Astrocyte of the cerebellum (primary cell): ENCODE measurements at regions not wholly inside any gene's neighbourhood (a gene's known extent, or its start where the extent isn't known, plus 50 kb on each side); places are given as distances from the start of the nearest gene placed in this dataset.
"Not testable (repeated sequence)": the region's sequence is repeated elsewhere in the genome, so short reads cannot be mapped to it uniquely, and the experiment has no call there.

Source experiments
- DNase-seq: peaks from one replicate; pipeline ENCODE4 v3.0.0-alpha.2; 2011; ENCODE audit warnings: low read depth
- H3K4me3 ChIP-seq: 2 replicates; pipeline ENCODE4 v1.5.1; 2011; ENCODE audit warnings: mild to moderate bottlenecking, low read depth, low read length, moderate library complexity
- CTCF ChIP-seq: IDR thresholded peaks from 2 replicates; pipeline ENCODE4 v1.5.1; 2012; ENCODE audit warnings: low read length, low read depth, moderate library complexity, mild to moderate bottlenecking; ENCODE audit errors: missing control alignments
- in situ Hi-C: cut with HindIII; loops from 2 replicates; pipeline ENCODE4 v1.10.0; 2017; ENCODE audit warnings: low sequenced_read_pairs

GRCh38 chr2:83217854-83218253 lies 1241.2 kb downstream of the SUCLG1 start:
- H3K4me3 ChIP-seq = no peak overlapping the region
- no peak for TF ChIP-seq CTCF
- no peak for DNase-seq
- in situ Hi-C loops = no loop called here

GRCh38 chr2:83196225-83196624 lies 1262.9 kb downstream of the SUCLG1 start:
- DNase-seq = peak; percentile 23
- no peak overlapping the region for H3K4me3 ChIP-seq
- TF ChIP-seq CTCF = peak; percentile 42
- in situ Hi-C loops = loop anchor here (10.0 kb wide), 1 partner anchor 1101 kb away; no protein-coding TSS in a partner anchor

GRCh38 chr2:83191316-83191715 lies 1267.8 kb downstream of the SUCLG1 start:
- no peak for TF ChIP-seq CTCF

GRCh38 chr2:83186105-83186760 lies 1272.8 kb downstream of the SUCLG1 start:
- no peak overlapping the region for H3K4me3 ChIP-seq
- in situ Hi-C loops = no loop called here
- DNase-seq = no peak
- no peak for TF ChIP-seq CTCF

More at GRCh38 chr2:83191316-83191715, 1267.8 kb downstream of the SUCLG1 start:
- in situ Hi-C loops = loop anchor here (10.0 kb wide), 1 partner anchor 1097 kb away; no protein-coding TSS in a partner anchor
- DNase-seq = no peak
- no peak overlapping the region for H3K4me3 ChIP-seq

GRCh38 chr2:83180862-83181530 lies 1278.1 kb downstream of the SUCLG1 start:
- in situ Hi-C loops = not testable (repeated sequence)

GRCh38 chr2:83176539-83176938 lies 1282.5 kb downstream of the SUCLG1 start:
- no peak for TF ChIP-seq CTCF
- DNase-seq = no peak
- in situ Hi-C loops = no loop called here
- no peak overlapping the region for H3K4me3 ChIP-seq

More at GRCh38 chr2:83180862-83181530, 1278.1 kb downstream of the SUCLG1 start:
- not testable (repeated sequence) for DNase-seq, H3K4me3 ChIP-seq

GRCh38 chr2:83172841-83173240 lies 1286.2 kb downstream of the SUCLG1 start:
- in situ Hi-C loops = no loop called here
- TF ChIP-seq CTCF = no peak
- no peak for DNase-seq
- H3K4me3 ChIP-seq = no peak overlapping the region
